Activated CD4-positive, alpha-beta T cell treated with anti-CD3 and anti-CD28 coated beads, Interleukin-2, Interleukin-4, amounts not matched to agents 100 ng/mL and 50 ng/mL, durations not matched to agents 16 hours and 8 hours (primary cell): ENCODE measurements at regions not wholly inside any gene's neighbourhood (a gene's known extent, or its start where the extent isn't known, plus 50 kb on each side); places are given as distances from the start of the nearest gene placed in this dataset.

Experiments used
- DNase-seq: peaks from one replicate; pipeline ENCODE4 v3.0.0-alpha.2; 2020; ENCODE audit warnings: low spot score

GRCh38 chr2:9756692-9757250 is 86.5 kb upstream of the TAF1B start:
- DNase-seq: no peak

GRCh38 chr2:9757501-9758264 is 85.6 kb upstream of the TAF1B start:
- DNase-seq: no peak

- no peak for DNase-seq
These were observed 84.5 kb upstream of the TAF1B start for GRCh38 chr2:9758741-9759140.

GRCh38 chr2:9760069-9760901 is 83.0 kb upstream of the TAF1B start:
- no peak for DNase-seq

- no peak for DNase-seq
These were observed 82.4 kb upstream of the TAF1B start for GRCh38 chr2:9760902-9761228.

GRCh38 chr2:9761577-9761976 is 81.7 kb upstream of the TAF1B start:
- no peak for DNase-seq

- DNase-seq: no peak
These were observed 81.1 kb upstream of the TAF1B start for GRCh38 chr2:9762164-9762563.

- no peak for DNase-seq
These were observed 80.3 kb upstream of the TAF1B start for GRCh38 chr2:9762941-9763340.

GRCh38 chr2:9763356-9764152 is 79.7 kb upstream of the TAF1B start:
- peak; percentile 69 for DNase-seq

- DNase-seq: peak; percentile 33
These were observed 79.0 kb upstream of the TAF1B start for GRCh38 chr2:9764153-9764778.

GRCh38 chr2:9765611-9766531 is 77.4 kb upstream of the TAF1B start:
- no peak for DNase-seq

GRCh38 chr2:9767656-9768281 is 75.5 kb upstream of the TAF1B start:
- no peak for DNase-seq

- DNase-seq: no peak
These were observed 74.9 kb upstream of the TAF1B start for GRCh38 chr2:9768388-9768787.

- no peak for DNase-seq
These were observed 73.9 kb upstream of the TAF1B start for GRCh38 chr2:9769171-9770005.

GRCh38 chr2:9770006-9770307 is 73.3 kb upstream of the TAF1B start:
- no peak for DNase-seq

- DNase-seq: peak; percentile 66
These were observed 72.8 kb upstream of the TAF1B start for GRCh38 chr2:9770308-9771100.

- DNase-seq: no peak
These were observed 72.2 kb upstream of the TAF1B start for GRCh38 chr2:9771101-9771449.

GRCh38 chr2:9771481-9772017 is 71.7 kb upstream of the TAF1B start:
- no peak for DNase-seq
